Ovary (tissue), 7 donors: ENCODE measurements at regions not wholly inside any gene's neighbourhood (a gene's known extent, or its start where the extent isn't known, plus 50 kb on each side); places are given as distances from the start of the nearest gene placed in this dataset.

Experiments used
- DNase-seq, 5 donors: peaks; one replicate each; pipeline ENCODE4 v3.0.0-alpha.2; 2019 to 2020
- H3K27ac ChIP-seq, 2 donors: fragments of 200-600 bp; one replicate each; pipeline versions ENCODE4 v1.5.1 to v1.8.0; 2019 to 2022
- H3K27me3 ChIP-seq: fragments of 200-600 bp; one replicate; pipeline ENCODE4 v1.8.0; 2022
- H3K36me3 ChIP-seq: fragments of 200-600 bp; sonication (generic); one replicate; pipeline ENCODE4 v1.5.1; 2019
- H3K4me1 ChIP-seq: one replicate; pipeline ENCODE4 v1.8.1; 2013; ENCODE audit warnings: mild to moderate bottlenecking, moderate library complexity; ENCODE audit not compliant: insufficient read depth
- H3K4me3 ChIP-seq: fragments of 200-600 bp; sonication (generic); one replicate; pipeline ENCODE4 v1.5.1; 2017
- H3K9me3 ChIP-seq, 2 donors: fragments of 200-600 bp in 1 of 2; sonication (generic) in 1 of 2; one replicate each; pipeline versions ENCODE4 v1.5.1 to v1.8.1; 2013 to 2019; ENCODE audit warnings: mild to moderate bottlenecking in 1 of 2, moderate library complexity in 1 of 2
- EP300 ChIP-seq: sonication (generic); formaldehyde crosslinking; IDR thresholded peaks from one replicate; pipeline ENCODE4 v1.6.1; 2017; ENCODE audit warnings: antibody characterized with exemption
- POLR2A ChIP-seq: fragments of 450-650 bp; IDR thresholded peaks from one replicate; pipeline ENCODE4 v1.6.1; 2017; ENCODE audit warnings: antibody characterized with exemption, mild to moderate bottlenecking, moderate library complexity
- WGBS, 3 donors: extraction: QIAGEN DNeasy Blood & Tissue Kit in 1 of 3; methylation state at CpG; one replicate each; pipeline versions ENCODE4 v1.1.5 to v1.1.7; 2013 to 2017; 5-methylcytosine and 5-hydroxymethylcytosine counted together
- intact Hi-C, 4 donors: fragments of 100-400 bp; cut with DNase I; formaldehyde crosslinking; loops; one replicate each; pipeline versions ENCODE4 v1.11.0 to v1.15.1; 2022 to 2023
- TF ChIP-seq, protein P1 (sequence below), 3 donors: fragments of 450-650 bp in 2 of 3; fragments of 200-600 bp in 1 of 3; IDR thresholded peaks; one replicate each; pipeline versions ENCODE4 v1.5.1 to v1.8.0; 2016 to 2022; ENCODE audit warnings: antibody characterized with exemption in 3 of 3, mild to moderate bottlenecking in 1 of 3
- donor health status: DM: no; HTN: no; CAD: no; lungs with moderate emphysema.
- donor health status: DM: no; HTN: no; CAD: no.
- donor health status: Bipolar disorder and iron deficiency.
- donor health status: DM: no; HTN: no; CAD: no.
- donor health status: DM: yes; HTN: yes; CAD: no.

DNA sequence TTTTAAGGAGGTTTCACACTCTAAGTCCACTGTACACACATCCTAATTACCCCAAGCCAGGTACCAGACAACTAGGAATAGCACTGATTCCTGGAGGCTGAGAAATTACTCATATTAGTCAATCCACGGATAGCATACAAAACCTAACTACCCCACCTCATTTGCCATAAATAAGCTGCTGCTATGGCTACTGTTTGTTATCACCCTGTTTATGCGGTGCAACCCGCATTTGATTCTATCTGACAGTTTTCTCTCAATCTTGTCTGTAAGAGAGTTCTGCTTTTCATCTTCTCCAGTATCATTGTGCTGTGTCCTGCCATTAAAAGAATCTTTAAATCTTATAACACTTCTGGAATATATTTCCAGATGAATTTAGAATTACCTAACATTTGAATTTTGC, 1496.5 kb downstream of the PLA2G4A start:
- no peak for DNase-seq
- Histone ChIP-seq H3K36me3 (no peaks in the 10 kb centered on the region), H3K27ac (no peak overlapping the region), H3K4me3 (no peak overlapping the region), H3K27me3 (no peaks in the 10 kb centered on the region), H3K4me1 (no peaks in the 10 kb centered on the region), H3K9me3 (no peaks in the 10 kb centered on the region)
- WGBS, 3 donors, result 91 to 97% (median 94%) methylated on average over 3 of the region's 3 CpGs
- TF ChIP-seq EP300 (no peak), POLR2A (no peak)
- TF ChIP-seq, protein P1, sequence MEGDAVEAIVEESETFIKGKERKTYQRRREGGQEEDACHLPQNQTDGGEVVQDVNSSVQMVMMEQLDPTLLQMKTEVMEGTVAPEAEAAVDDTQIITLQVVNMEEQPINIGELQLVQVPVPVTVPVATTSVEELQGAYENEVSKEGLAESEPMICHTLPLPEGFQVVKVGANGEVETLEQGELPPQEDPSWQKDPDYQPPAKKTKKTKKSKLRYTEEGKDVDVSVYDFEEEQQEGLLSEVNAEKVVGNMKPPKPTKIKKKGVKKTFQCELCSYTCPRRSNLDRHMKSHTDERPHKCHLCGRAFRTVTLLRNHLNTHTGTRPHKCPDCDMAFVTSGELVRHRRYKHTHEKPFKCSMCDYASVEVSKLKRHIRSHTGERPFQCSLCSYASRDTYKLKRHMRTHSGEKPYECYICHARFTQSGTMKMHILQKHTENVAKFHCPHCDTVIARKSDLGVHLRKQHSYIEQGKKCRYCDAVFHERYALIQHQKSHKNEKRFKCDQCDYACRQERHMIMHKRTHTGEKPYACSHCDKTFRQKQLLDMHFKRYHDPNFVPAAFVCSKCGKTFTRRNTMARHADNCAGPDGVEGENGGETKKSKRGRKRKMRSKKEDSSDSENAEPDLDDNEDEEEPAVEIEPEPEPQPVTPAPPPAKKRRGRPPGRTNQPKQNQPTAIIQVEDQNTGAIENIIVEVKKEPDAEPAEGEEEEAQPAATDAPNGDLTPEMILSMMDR (IDR thresholded peaks at IDR 0.05), result no peak
- intact Hi-C loops, result no loop called here

DNA sequence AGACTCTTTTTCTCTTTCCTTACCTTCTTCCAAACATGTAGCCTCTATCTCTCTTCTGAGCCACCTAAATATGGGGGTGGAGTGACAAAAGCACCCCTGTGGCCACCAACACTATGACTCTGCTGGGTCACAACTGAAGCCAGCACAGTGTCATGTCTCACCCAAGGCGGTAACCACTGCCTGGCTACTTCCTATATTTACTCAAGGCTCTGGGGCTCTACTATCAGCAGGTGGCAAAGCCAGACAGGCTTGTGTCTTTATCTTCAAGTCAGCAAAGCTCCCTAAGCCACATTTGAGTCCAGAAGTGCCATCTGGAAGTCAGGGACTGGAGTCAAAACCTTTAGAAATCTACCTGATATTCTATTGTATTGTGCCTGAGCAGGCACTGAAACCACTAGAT, 1515.2 kb downstream of the PLA2G4A start:
- Histone ChIP-seq H3K9me3 (no peaks in the 10 kb centered on the region), H3K36me3 (no peaks in the 10 kb centered on the region), H3K27me3 (no peaks in the 10 kb centered on the region), H3K4me1 (no peaks in the 10 kb centered on the region), H3K27ac (no peak overlapping the region), H3K4me3 (no peak overlapping the region)
- WGBS, 3 donors, result 75 to 89% (median 85%) methylated on average over 1 of the region's 1 CpG
- intact Hi-C loops, result no loop called here
- no peak for DNase-seq
- TF ChIP-seq POLR2A, result no peak
- TF ChIP-seq EP300, result no peak
- TF ChIP-seq, protein P1 (IDR thresholded peaks at IDR 0.05), result no peak

DNA sequence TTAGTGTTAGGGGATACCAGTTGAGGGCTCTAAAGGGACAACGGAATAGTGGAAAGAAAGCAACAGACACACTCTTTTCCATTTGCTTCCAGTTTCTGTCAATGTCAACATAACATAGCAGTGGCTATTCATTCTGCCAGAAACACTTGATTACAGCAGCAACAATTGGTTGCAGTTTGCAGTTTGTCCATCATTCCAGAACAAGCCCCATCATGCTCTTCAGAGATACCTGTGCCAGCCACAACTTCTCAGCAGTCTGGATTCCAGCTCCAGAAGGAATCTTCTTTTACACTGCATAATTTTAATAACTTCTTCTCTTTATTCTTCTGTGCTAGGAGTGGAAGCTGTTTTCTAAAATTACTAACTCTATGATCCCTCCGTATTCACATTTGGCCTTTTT, 1521.4 kb downstream of the PLA2G4A start:
- no peak overlapping the region for H3K4me3 ChIP-seq
- no peak for DNase-seq
- intact Hi-C loops, result no loop called here
- H3K4me1 ChIP-seq, result no peaks in the 10 kb centered on the region
- no peak overlapping the region for H3K27ac ChIP-seq
- 92 to 96% (median 95%) methylated on average over 2 of the region's 2 CpGs for WGBS, 3 donors
- no peaks in the 10 kb centered on the region for H3K36me3 ChIP-seq
- H3K9me3 ChIP-seq, result no peaks in the 10 kb centered on the region
- no peak for TF ChIP-seq POLR2A
- no peak for TF ChIP-seq EP300
- TF ChIP-seq, protein P1 (IDR thresholded peaks at IDR 0.05), result no peak
- H3K27me3 ChIP-seq, result no peaks in the 10 kb centered on the region

DNA sequence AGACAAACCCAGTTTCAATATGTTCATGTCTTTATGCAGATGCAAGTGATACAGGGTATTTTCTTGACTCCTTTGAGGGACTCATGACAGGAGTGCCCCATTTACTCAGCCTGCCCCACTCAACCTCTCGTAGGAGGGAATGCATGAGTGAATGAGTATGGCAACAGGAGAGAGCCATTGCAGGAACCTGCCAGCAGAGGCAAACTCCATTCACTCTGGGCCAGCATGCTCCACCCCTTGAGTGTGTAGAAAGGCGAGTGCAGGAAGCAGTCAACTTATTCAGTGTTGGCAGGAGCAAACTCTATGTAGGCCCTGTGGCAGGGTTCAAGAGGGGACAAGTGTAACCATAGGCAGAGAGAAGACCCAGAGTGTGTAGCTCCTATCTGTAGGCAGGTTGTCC, 1526.3 kb downstream of the PLA2G4A start:
- H3K27me3 ChIP-seq, result no peaks in the 10 kb centered on the region
- H3K9me3 ChIP-seq, result no peaks in the 10 kb centered on the region
- no peak overlapping the region for H3K27ac ChIP-seq
- H3K36me3 ChIP-seq, result no peaks in the 10 kb centered on the region
- intact Hi-C loops, result no loop called here
- TF ChIP-seq POLR2A, result no peak
- no peak for TF ChIP-seq EP300
- TF ChIP-seq, protein P1 (IDR thresholded peaks at IDR 0.05), result no peak
- no peaks in the 10 kb centered on the region for H3K4me1 ChIP-seq
- WGBS, 3 donors, result 82 to 88% (median 83%) methylated on average over 2 of the region's 2 CpGs
- DNase-seq, result no peak
- H3K4me3 ChIP-seq, result no peak overlapping the region

DNA sequence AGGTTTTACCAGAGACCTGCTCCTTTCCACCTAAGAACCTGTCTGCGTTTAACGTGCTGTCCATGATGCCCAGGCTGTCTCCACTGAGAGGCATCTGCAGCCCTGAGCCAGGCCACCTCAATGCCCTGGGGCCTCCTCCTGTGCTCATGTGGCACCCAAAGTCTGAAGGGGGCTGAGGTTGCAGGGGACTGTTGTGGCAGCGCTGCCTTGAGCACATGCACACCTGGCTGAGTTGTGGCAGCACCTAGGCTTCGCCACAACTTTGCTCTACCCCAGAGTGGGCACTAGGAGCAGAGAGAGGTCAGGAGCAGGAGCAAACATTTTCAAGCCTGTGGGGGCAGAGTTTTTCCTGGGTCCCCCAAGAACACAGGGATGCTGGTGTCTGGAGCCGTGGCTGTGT, 1527.1 kb downstream of the PLA2G4A start:
- H3K27me3 ChIP-seq, result no peaks in the 10 kb centered on the region
- H3K36me3 ChIP-seq, result no peaks in the 10 kb centered on the region
- WGBS, 3 donors, result 69 to 87% (median 73%) methylated on average over 5 of the region's 5 CpGs
- no peak overlapping the region for H3K27ac ChIP-seq
- H3K4me1 ChIP-seq, result no peaks in the 10 kb centered on the region
- intact Hi-C loops, result no loop called here
- H3K9me3 ChIP-seq, result no peaks in the 10 kb centered on the region
- no peak for DNase-seq
- no peak for TF ChIP-seq POLR2A
- TF ChIP-seq, protein P1 (IDR thresholded peaks at IDR 0.05), result no peak
- TF ChIP-seq EP300, result no peak
- no peak overlapping the region for H3K4me3 ChIP-seq
